Right lung (tissue), 2 donors: ENCODE measurements at regions not wholly inside any gene's neighbourhood (a gene's known extent, or its start where the extent isn't known, plus 50 kb on each side); places are given as distances from the start of the nearest gene placed in this dataset.
"Not testable (repeated sequence)": the region's sequence is repeated elsewhere in the genome, so short reads cannot be mapped to it uniquely, and the experiment has no call there.

ENCODE experiments used
- DNase-seq, 2 donors: peaks; one replicate each; pipeline ENCODE4 v3.0.0-alpha.2; 2013

DNA sequence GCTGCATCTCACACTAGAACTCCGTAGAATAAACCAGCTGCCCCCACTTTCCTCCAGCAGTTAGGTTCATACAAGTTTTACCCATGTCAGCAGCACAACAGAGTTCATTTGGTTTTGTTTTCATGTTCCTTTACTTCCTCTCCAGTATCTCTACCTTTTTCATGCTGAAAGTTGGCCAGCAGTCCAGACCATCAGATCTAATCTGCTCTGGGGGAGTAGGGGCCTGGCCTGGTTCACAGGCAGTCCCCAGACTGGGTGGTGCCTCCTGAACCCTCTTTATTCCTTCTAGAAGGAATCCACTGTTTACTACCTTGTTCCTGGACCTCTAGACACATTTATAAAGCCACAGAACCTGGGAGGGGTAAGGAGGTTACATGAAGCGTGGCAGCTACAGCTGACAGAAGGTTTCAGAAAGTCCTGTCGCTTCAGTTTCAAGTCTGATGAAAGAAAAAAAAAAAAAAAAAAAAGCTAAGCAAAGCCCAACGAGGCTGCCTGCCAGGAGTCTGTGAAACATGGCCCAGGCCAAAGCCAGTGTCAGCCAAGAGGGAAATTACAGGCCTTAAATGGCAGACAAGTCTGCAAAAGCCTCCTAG lies 184.6 kb upstream of the JUN start:
- DNase-seq, result peak; percentile 81 to 88

- DNase-seq, result not testable (repeated sequence)
Measured at GRCh38 chr1:58969176-58969575, 185.3 kb upstream of the JUN start.

- DNase-seq, result no peak
Measured at GRCh38 chr1:58971629-58972140, 187.8 kb upstream of the JUN start.

DNA sequence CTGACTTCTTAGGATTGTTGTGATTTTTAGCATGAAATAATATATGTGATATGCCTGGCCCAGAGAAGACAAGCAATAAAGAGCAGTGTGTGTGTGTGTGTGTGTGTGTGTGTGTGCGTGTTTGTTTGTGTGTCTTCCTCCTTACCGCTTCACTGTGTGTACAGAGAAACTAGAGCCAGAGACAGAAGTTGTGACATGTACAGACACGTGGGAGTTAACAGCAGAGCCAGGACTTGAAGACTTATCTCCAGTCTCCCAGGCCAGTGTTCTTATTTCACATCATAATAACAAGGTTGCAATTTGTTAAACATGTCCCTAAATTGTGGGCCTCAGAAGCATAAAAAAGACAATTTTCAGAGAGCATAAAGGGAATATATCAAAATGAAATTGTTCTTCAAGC lies 192.0 kb upstream of the JUN start:
- DNase-seq, result no peak

- no peak for DNase-seq
Measured at GRCh38 chr1:58976294-58976693, 192.4 kb upstream of the JUN start.

DNA sequence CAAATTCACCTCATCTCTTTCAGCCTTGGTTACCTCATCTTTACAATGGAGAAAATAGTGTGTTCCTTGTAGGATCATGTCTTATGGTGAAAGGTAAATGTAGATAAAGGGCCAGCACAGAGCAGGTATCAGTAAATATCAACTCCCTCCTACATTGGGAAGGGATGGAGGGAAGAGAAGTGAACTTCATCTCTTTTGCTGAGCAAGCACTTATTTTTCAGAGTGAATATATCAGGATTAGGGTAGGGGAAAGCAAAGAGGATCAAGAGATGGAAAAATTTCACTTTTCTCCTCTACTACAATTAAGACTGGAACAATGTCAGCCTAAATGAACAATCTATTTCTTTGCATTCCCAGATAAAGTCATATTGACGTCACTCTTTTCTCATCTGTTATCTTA lies 193.8 kb upstream of the JUN start:
- DNase-seq, result no peak

GRCh38 chr1:58978096-58978495 lies 194.2 kb upstream of the JUN start:
- DNase-seq, result no peak

DNA sequence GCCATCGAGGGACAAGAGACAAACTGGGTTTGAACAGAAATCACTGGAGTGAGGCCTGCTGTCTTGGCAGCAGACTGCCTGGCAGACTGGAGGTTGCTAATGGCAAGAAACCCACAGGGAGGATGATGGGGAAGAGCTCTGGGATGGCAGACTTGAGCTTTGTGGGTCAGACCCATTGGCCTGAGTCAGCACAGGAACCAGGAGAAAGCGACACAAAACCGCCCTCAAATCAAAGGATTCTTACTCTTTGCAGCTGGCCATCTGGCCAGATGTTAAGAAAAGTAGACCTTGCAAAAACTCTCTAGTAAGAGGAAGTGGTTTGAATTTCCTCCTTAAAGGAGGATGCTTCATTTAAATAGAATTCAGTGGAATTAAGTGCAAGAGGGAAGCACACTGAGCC lies 195.2 kb upstream of the JUN start:
- DNase-seq, result no peak

GRCh38 chr1:58979677-58980076 lies 195.8 kb upstream of the JUN start:
- DNase-seq, result no peak

DNA sequence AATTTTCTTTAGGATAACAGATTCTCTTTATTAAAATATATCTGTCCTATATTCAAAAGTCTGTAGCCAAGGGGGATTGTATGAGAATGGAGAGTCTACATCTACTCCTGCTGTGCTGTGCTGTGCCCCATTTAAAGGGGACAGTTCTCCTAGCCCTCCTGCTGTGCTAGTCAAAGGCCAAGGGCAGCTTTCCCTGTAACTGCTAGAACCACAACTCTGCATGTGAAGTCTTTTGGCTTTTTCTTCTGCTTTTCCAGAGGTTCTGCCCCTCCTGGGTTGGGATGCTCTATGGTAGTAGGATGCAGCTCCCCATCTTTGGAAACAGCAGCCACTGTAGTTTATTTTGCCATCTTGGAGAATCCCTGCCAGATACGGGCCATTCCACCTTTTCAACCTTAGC lies 197.5 kb upstream of the JUN start:
- DNase-seq, result no peak

DNA sequence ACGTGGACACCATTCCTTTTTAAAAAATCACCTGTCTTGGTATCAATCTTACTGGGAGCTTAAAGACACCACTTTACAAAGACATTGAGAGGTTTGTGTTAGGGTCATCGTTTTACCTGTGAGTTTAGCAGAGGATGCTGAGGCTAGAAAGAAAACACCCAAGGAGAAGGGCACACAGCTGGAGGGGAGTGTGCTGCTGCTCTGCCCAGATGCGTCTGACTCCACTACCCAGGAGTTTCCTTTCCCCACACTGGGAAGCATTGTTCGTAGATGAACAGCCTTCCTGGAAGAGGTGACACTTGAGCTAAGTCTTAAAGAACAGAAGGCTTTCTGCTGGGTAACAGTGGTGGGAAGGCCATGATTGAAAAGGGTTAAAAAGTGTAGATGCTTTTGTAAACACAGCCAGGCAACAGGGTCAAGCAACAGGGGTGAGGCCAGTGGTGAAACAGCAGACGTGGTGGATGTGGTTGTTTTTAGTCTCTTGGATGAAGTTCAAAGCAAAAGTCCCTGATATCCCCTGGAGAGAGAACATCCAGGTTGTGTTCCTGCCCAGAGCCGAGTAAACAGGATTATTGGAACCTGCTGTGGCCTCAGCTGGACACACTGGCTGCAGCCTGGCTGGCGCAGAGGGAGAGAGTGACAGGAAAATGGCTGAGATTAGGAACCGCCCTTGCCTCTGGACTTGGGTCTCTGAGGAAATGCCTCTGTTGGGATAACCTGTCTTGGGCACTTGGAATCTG lies 198.6 kb upstream of the JUN start:
- DNase-seq, result no peak

- no peak for DNase-seq
Measured at GRCh38 chr1:58983162-58983561, 199.3 kb upstream of the JUN start.

DNA sequence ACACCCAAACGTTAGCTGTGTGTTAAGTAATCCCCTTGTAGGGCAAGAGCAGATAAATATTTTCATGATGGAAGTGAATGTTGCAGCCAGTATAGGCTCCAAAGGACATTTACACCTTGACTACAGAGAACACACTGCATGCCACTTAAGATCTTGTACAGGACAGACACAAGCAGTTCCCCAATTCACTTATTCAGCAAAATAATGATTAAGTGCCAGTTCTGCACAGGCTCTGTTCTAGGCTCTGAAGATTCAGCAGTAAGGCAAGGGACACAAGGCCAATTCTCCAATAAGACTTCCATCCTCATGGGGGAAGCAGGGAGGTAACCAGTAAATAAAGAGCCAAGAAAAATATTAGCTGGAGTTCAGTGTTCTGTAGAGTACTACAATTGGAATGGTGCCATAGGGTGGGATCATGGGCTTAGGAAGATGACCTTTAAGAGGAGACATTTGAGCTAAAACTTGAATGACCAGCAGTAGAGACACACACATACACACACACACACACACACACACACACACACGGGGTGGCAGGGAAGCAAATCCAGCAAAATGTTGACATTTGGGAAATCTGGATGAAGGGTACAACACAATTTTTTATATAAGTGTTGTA lies 199.9 kb upstream of the JUN start:
- no peak for DNase-seq

DNA sequence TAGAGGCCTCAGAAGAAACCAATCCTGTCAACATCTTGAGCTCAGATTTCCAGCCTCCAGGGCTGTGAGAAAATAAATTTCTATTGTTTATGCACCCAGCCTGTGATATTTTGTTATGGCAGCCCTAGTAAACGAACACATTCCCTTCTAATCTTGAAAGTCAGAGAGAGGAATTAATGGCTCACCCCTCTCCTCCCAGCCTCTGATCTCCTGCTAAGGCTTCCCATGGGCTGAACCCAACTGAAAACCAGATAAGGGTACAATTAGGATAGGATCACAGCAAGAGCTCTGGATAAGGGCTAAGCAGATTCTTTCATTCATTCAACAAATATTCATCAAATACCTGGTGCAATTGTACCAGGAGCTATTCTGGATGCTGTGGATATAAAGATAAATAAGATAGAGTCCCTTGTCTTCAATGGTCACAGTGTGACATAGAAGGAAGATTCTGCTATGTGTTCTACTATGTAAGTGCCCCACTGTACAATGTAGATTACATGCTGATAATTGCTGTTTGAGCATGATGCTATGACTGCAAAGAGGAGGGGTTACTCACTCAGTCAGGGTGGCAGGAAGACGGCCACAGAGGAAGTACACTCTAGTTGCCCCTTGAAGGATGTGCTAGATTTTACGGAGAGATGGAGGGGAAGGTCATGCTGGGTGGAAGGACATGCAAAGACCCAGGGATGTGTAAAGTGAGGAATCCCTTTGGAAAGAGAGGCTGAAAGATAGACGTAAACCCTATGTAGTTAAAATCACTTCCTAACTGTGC lies 203.3 kb upstream of the JUN start:
- no peak for DNase-seq

DNA sequence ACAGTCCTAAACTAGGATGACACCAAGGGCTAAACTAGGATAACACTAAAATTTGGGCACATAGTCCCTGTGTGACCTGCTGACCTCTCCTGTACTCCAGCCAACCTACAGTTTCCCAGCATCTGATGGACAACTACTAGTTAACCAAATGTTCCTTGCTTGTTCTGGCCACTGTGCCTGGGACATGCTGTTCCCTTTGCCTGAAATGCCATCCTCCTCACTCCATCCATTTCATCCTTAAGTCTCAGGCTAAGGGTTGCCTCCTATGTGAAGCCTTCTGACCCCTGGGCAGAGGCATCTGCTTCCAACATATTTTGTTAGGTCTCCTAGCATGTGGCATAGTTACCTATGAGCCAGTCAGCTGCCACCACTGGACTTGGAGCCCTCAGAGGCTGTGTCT lies 204.9 kb upstream of the JUN start:
- DNase-seq, result no peak

DNA sequence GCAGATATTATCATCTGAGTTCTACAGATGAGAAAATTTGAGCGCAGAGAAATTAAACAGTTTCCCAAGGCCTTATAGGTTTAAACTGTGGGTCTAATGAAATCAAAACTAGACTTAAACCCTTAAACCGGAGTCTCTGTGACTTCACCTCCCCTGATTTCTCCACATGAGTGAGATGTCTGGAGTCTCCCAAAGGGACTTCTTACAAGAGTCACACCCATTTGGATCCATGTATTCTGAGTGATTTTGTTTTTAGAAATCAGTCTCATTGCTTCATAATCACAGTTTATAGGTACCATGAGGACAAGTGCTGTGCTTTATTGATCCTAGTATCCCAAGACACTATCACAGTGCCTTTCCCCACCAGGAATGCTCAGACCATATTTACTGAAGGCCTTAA lies 206.0 kb upstream of the JUN start:
- DNase-seq, result no peak

DNA sequence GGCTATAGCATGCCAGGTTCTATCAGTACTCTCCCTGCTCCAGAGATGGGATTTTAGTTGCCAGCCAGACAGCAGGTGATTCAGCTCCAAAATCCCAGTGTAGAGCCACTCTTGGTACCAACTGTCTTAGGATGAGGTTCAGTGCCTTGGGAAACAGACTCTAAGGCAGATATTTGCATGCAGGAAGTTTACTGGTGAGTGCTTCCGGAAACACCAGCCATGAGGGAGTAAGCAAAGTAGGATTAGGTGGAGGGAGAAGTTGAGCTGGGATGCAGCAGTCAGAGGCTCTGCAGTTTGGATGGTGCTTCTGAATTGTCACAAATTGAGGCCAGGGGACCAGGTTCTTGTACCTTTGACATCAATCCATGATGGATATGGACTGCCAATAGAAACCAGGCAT lies 207.5 kb upstream of the JUN start:
- DNase-seq, result no peak

DNA sequence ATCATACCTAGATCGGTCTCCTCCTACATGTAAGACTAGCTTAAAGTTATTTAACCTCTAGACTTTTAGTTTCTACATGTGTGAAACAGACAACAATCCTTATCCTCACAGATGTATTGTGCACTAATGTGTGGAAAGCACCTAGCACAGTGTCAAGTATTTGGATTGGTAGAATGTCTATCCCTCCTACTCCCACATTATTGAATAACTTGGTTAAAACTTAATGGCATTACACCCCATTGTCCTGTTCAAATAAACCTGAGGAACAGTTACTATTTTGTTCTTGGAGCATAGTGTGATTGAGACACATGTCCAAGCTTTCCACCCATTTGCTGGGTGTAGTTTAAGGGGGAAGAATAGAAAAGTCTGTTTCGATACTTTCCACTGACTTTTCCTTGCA lies 208.8 kb upstream of the JUN start:
- DNase-seq, result no peak

GRCh38 chr1:58993403-58993802 lies 209.6 kb upstream of the JUN start:
- DNase-seq, result no peak

- no peak for DNase-seq
Measured at GRCh38 chr1:58994664-58995063, 210.8 kb upstream of the JUN start.

DNA sequence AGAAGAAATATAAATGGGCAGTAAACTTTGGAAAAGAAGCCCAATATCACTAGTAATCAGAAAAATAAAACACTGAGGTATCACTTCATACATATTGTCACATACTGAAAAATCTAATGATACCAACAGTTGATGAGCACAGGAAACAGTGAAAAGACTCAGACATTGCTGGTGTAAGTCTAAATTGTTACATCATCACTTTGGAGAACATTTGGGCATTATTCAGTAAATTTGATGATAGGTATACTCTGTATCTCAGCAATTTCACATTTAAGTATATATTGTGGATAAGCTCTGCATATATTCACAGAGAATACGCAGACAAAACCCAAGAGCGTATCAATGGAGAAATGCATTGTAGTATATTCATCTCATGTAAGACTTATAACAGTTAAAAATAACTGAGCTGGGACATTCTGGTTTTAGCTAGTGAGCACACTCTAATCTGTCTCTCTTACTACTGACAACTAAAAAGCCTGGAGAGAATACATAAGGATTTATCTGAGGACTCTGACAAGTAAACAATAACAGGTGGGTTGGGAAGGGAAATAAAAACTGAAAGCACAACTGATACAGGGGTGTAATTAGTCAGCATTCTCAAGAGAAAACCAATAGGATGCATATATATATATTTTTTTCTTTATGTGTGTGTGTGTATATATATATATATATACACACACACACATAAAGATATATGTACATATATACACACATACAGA lies 212.7 kb upstream of the JUN start:
- no peak for DNase-seq

GRCh38 chr1:58997060-58997411 lies 213.2 kb upstream of the JUN start:
- no peak for DNase-seq
